ENCODE measurements at regions not wholly inside any gene's neighbourhood (a gene's known extent, or its start where the extent isn't known, plus 50 kb on each side); places are given as distances from the start of the nearest gene placed in this dataset.

DNA sequence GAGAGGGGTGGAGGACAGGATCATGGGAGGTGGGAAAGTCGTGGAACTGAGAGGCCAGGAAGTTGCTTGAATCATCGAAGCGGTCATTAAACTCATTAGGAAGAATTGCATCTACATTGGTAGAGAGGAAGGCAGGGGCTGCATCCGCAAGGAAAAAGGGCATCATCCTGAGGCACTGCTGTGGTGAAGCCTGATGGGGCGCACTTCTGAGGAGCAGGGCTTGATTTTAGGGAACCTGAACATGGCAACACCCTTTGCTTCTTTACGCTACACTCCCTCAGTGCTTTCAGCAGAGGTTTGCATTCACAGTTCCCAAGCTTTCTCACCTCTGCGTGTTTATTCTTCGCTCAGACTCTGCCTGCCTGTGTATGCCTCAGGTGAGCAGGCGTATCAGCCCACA is 352.0 kb upstream of the RAB6C start:
- CTCF ChIA-PET, result no interaction called here
- intact Hi-C loops (cut with DNase I, micrococcal nuclease), result no loop called here
- H3K27ac ChIP-seq (ENCODE audit: low read depth in 1 of 2, low read length in 2 of 2), result no peak overlapping the region

DNA sequence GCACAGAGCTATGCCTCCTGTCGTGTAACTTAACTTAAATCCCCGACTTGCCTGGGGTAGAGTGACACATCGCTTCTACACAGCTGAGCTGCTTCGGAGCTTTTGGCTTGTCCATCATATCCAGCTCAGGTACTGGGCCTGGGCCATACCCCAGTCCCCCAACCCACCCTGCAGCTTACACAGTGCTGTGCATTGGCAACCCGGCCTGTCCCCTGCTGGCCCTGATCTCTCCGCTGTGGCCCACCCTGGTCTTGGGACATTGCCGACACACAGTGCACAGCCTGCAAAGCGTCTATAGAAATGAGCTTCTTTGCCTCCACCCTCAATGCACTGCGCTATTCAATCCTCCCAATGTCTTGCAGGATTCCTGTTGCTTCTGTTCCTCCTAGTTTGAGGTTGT is 342.8 kb upstream of the RAB6C start:
- H3K36me3 ChIP-seq (ENCODE audit: insufficient read depth, low read length), result no peaks in the 10 kb centered on the region
- Mint-ChIP-seq H3K27me3 (no peaks in the 10 kb centered on the region), H3K4me1 (ENCODE audit: low read depth) (no peaks in the 10 kb centered on the region), H3K36me3 (ENCODE audit: low read depth) (no peaks in the 10 kb centered on the region), H3K27ac (no peak overlapping the region), H3K4me3 (no peak overlapping the region), H3K9me3 (no peaks in the 10 kb centered on the region)
- ChIA-PET CTCF (no interaction called here), POLR2A (no interaction called here)
- no peaks in the 10 kb centered on the region for H3K27me3 ChIP-seq (ENCODE audit: control insufficient read depth in 1 of 2, insufficient read depth in 2 of 2, low read length in 2 of 2)
- H3K27ac ChIP-seq (ENCODE audit: low read depth in 1 of 2, low read length in 2 of 2), result no peak overlapping the region
- TF ChIP-seq, protein P1, sequence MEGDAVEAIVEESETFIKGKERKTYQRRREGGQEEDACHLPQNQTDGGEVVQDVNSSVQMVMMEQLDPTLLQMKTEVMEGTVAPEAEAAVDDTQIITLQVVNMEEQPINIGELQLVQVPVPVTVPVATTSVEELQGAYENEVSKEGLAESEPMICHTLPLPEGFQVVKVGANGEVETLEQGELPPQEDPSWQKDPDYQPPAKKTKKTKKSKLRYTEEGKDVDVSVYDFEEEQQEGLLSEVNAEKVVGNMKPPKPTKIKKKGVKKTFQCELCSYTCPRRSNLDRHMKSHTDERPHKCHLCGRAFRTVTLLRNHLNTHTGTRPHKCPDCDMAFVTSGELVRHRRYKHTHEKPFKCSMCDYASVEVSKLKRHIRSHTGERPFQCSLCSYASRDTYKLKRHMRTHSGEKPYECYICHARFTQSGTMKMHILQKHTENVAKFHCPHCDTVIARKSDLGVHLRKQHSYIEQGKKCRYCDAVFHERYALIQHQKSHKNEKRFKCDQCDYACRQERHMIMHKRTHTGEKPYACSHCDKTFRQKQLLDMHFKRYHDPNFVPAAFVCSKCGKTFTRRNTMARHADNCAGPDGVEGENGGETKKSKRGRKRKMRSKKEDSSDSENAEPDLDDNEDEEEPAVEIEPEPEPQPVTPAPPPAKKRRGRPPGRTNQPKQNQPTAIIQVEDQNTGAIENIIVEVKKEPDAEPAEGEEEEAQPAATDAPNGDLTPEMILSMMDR (IDR thresholded peaks at IDR 0.05), result no peak
- H3K4me1 ChIP-seq (ENCODE audit: insufficient read depth, low read length), result no peaks in the 10 kb centered on the region
- peaks cover 0 to 11% of the 10 kb centered on the region in 2 experiments for H3K9me3 ChIP-seq (ENCODE audit: control insufficient read depth in 1 of 2, insufficient read depth in 1 of 2, low read length in 2 of 2)
- intact Hi-C loops (cut with DNase I, micrococcal nuclease), result no loop called here
- ATAC-seq (ENCODE audit: poor library complexity) (no peak), DNase-seq (no peak)
- H3K4me3 ChIP-seq (ENCODE audit: low read length), result no peak overlapping the region

More for the DNA sequence above, 352.0 kb upstream of the RAB6C start:
- Histone ChIP-seq H3K27me3 (ENCODE audit: control insufficient read depth in 1 of 2, insufficient read depth in 2 of 2, low read length in 2 of 2) (no peaks in the 10 kb centered on the region), H3K4me3 (ENCODE audit: low read length) (no peak overlapping the region), H3K4me1 (ENCODE audit: insufficient read depth, low read length) (no peaks in the 10 kb centered on the region), H3K36me3 (ENCODE audit: insufficient read depth, low read length) (no peaks in the 10 kb centered on the region), H3K9me3 (ENCODE audit: control insufficient read depth in 1 of 2, insufficient read depth in 1 of 2, low read length in 2 of 2) (peaks cover 0 to 11% of the 10 kb centered on the region in 2 experiments)
- Mint-ChIP-seq H3K4me1 (ENCODE audit: low read depth) (no peaks in the 10 kb centered on the region), H3K36me3 (ENCODE audit: low read depth) (no peaks in the 10 kb centered on the region), H3K27ac (no peak overlapping the region), H3K27me3 (no peaks in the 10 kb centered on the region), H3K9me3 (no peaks in the 10 kb centered on the region), H3K4me3 (no peak overlapping the region)
- DNase-seq (no peak), ATAC-seq (ENCODE audit: poor library complexity) (no peak)
- TF ChIP-seq, protein P1 (IDR thresholded peaks at IDR 0.05), result no peak
- POLR2A ChIA-PET, result no interaction called here

DNA sequence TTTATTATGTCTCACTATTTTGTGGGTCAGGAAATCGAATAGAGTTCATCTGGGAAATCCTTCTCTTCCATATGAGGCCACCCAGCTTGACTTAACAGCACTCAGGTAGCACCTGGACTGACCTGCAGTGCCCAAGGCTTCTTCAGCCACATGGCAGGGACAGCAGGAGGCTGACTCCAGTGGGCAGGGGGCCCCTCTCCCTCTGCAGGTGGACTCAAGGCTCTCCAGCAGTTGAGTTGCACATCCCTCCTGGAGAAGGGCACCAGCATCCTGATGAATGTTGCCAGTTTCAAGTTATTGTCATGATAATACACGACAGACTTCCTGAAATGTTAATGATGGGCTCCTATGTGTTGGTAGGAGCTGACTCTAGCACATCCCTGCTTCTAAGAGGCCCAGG is 338.1 kb upstream of the RAB6C start:
- H3K4me3 Mint-ChIP-seq, result no peak overlapping the region
- H3K9me3 ChIP-seq (ENCODE audit: control insufficient read depth in 1 of 2, insufficient read depth in 1 of 2, low read length in 2 of 2), result peaks cover 0 to 12% of the 10 kb centered on the region in 2 experiments
- H3K27ac Mint-ChIP-seq, result no peak overlapping the region
- no peaks in the 10 kb centered on the region for H3K36me3 Mint-ChIP-seq (ENCODE audit: low read depth)
- intact Hi-C loops (cut with DNase I, micrococcal nuclease), result no loop called here
- H3K27me3 ChIP-seq (ENCODE audit: control insufficient read depth in 1 of 2, insufficient read depth in 2 of 2, low read length in 2 of 2), result no peaks in the 10 kb centered on the region
- TF ChIP-seq, protein P1 (IDR thresholded peaks at IDR 0.05), result no peak
- ChIA-PET POLR2A (no interaction called here), CTCF (no interaction called here)
- ATAC-seq (ENCODE audit: poor library complexity) (no peak), DNase-seq (no peak)
- H3K27ac ChIP-seq (ENCODE audit: low read depth in 1 of 2, low read length in 2 of 2), result no peak overlapping the region
- H3K4me1 ChIP-seq (ENCODE audit: insufficient read depth, low read length), result no peaks in the 10 kb centered on the region
- no peaks in the 10 kb centered on the region for H3K36me3 ChIP-seq (ENCODE audit: insufficient read depth, low read length)
- H3K9me3 Mint-ChIP-seq, result peaks cover 2% of the 10 kb centered on the region
- no peak overlapping the region for H3K4me3 ChIP-seq (ENCODE audit: low read length)
- peaks cover 4% of the 10 kb centered on the region for H3K27me3 Mint-ChIP-seq
- no peaks in the 10 kb centered on the region for H3K4me1 Mint-ChIP-seq (ENCODE audit: low read depth)

Data from CD4-positive, alpha-beta T cell (primary cell).